Ovary (tissue), 3 donors: ENCODE measurements at regions not wholly inside any gene's neighbourhood (a gene's known extent, or its start where the extent isn't known, plus 50 kb on each side); places are given as distances from the start of the nearest gene placed in this dataset.

Experiments
- EP300 ChIP-seq: sonication (generic); formaldehyde crosslinking; IDR thresholded peaks from one replicate; pipeline ENCODE4 v1.6.1; 2017; ENCODE audit warnings: antibody characterized with exemption
- TF ChIP-seq, protein P1 (sequence below), 3 donors: fragments of 450-650 bp in 2 of 3; fragments of 200-600 bp in 1 of 3; IDR thresholded peaks; one replicate each; pipeline versions ENCODE4 v1.5.1 to v1.8.0; 2016 to 2022; ENCODE audit warnings: antibody characterized with exemption in 3 of 3, mild to moderate bottlenecking in 1 of 3
- donor health status: DM: no; HTN: no; CAD: no.

DNA sequence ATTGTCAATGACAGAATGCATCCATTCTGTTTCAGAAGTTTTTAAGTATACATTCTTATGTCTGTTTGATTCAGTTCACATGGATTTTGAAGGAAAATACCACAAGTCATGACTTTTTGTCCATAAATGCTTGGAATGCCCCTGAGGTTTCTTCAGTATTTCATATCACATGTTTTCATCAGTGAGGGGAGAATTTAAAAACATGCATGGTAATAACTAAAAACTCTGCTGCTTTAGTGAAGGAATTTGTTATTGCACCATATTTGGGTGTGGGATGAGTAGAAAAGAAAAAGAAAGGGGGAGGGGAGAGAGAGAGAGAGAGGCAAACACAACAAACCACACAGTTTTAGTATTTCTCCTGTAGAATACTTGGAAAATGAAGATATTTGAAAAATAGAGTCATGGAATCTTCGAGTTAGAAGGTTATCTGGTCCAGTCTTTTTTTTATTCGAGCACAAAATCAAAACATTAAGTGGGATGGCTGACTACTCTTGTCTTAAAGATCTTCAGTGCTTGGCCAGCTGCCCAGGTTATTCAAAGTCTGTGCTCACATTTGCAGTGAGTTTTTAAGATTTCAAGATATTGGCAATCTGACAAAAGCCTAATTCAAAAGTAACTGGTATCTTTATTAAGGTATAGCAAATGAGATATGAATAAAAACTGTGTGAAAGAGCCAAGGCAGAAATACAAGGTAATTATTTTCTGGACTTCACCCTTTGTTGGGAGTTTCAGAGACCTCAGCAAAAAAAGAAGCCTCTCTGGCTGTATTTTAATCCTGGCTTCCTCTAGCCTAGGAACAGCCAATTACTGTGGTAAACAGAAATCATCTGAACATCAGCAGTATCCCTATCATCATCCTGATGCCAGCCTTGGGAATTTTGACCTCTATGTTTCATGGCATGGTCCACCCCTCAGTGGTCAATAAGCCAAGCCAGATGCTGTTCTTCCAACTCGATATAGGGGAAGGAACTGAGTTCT, 687.9 kb upstream of the CITED2 start:
- TF ChIP-seq, protein P1, sequence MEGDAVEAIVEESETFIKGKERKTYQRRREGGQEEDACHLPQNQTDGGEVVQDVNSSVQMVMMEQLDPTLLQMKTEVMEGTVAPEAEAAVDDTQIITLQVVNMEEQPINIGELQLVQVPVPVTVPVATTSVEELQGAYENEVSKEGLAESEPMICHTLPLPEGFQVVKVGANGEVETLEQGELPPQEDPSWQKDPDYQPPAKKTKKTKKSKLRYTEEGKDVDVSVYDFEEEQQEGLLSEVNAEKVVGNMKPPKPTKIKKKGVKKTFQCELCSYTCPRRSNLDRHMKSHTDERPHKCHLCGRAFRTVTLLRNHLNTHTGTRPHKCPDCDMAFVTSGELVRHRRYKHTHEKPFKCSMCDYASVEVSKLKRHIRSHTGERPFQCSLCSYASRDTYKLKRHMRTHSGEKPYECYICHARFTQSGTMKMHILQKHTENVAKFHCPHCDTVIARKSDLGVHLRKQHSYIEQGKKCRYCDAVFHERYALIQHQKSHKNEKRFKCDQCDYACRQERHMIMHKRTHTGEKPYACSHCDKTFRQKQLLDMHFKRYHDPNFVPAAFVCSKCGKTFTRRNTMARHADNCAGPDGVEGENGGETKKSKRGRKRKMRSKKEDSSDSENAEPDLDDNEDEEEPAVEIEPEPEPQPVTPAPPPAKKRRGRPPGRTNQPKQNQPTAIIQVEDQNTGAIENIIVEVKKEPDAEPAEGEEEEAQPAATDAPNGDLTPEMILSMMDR (IDR thresholded peaks at IDR 0.05): no peak
- no peak for TF ChIP-seq EP300
